ENCODE measurements at regions not wholly inside any gene's neighbourhood (a gene's known extent, or its start where the extent isn't known, plus 50 kb on each side); places are given as distances from the start of the nearest gene placed in this dataset.

GRCh38 chr13:50513300-50513877 is 330.1 kb downstream of the DLEU7 start:
- Mint-ChIP-seq H3K9me3 (no peaks in the 10 kb centered on the region), H3K27ac (no peak overlapping the region), H3K4me3 (no peak overlapping the region), H3K4me1 (ENCODE audit: low read depth in 2 of 2) (peaks cover 0 to 3% of the 10 kb centered on the region in 2 donors), H3K27me3 (no peaks in the 10 kb centered on the region), H3K36me3 (ENCODE audit: insufficient read depth) (no peaks in the 10 kb centered on the region)
- DNase-seq (no peak), ATAC-seq (replicated peaks) (no peak)

- no peak for ATAC-seq (replicated peaks)
- peaks cover 0 to 8% of the 10 kb centered on the region in 2 donors for H3K4me1 Mint-ChIP-seq (ENCODE audit: low read depth in 2 of 2)
- H3K36me3 Mint-ChIP-seq (ENCODE audit: insufficient read depth): no peaks in the 10 kb centered on the region
Measured at GRCh38 chr13:50514249-50514648, 329.2 kb downstream of the DLEU7 start.

GRCh38 chr13:50518131-50518530 is 325.4 kb downstream of the DLEU7 start:
- Mint-ChIP-seq H3K27me3 (no peaks in the 10 kb centered on the region), H3K4me1 (ENCODE audit: low read depth in 2 of 2) (peaks cover 0 to 14% of the 10 kb centered on the region in 2 donors), H3K9me3 (no peaks in the 10 kb centered on the region), H3K36me3 (ENCODE audit: insufficient read depth) (no peaks in the 10 kb centered on the region), H3K4me3 (no peak overlapping the region), H3K27ac (no peak overlapping the region)
- ATAC-seq (replicated peaks) (no peak), DNase-seq (no peak)

More at GRCh38 chr13:50514249-50514648, 329.2 kb downstream of the DLEU7 start:
- DNase-seq: no peak
- Mint-ChIP-seq H3K27ac (peak overlapping the region in 1 of 2 donors; percentile 44), H3K27me3 (no peaks in the 10 kb centered on the region), H3K9me3 (no peaks in the 10 kb centered on the region), H3K4me3 (no peak overlapping the region)

- DNase-seq (no peak), ATAC-seq (replicated peaks) (no peak)
- H3K4me3 Mint-ChIP-seq: no peak overlapping the region
- no peaks in the 10 kb centered on the region for H3K27me3 Mint-ChIP-seq
- no peak overlapping the region for H3K27ac Mint-ChIP-seq
- H3K9me3 Mint-ChIP-seq: no peaks in the 10 kb centered on the region
- peaks cover 0 to 11% of the 10 kb centered on the region in 2 donors for H3K4me1 Mint-ChIP-seq (ENCODE audit: low read depth in 2 of 2)
- no peaks in the 10 kb centered on the region for H3K36me3 Mint-ChIP-seq (ENCODE audit: insufficient read depth)
Measured at GRCh38 chr13:50518781-50519201, 324.7 kb downstream of the DLEU7 start.

GRCh38 chr13:50519866-50520265 is 323.6 kb downstream of the DLEU7 start:
- Mint-ChIP-seq H3K27me3 (no peaks in the 10 kb centered on the region), H3K36me3 (ENCODE audit: insufficient read depth) (no peaks in the 10 kb centered on the region), H3K27ac (no peak overlapping the region), H3K4me1 (ENCODE audit: low read depth in 2 of 2) (peaks cover 0 to 11% of the 10 kb centered on the region in 2 donors), H3K9me3 (no peaks in the 10 kb centered on the region), H3K4me3 (no peak overlapping the region)
- ATAC-seq (replicated peaks) (no peak), DNase-seq (no peak)

GRCh38 chr13:50521006-50521830 is 322.3 kb downstream of the DLEU7 start:
- no peaks in the 10 kb centered on the region for H3K9me3 Mint-ChIP-seq
- DNase-seq (no peak), ATAC-seq (replicated peaks) (no peak)
- H3K27me3 Mint-ChIP-seq: no peaks in the 10 kb centered on the region
- H3K4me3 Mint-ChIP-seq: no peak overlapping the region
- peaks cover 1 to 13% of the 10 kb centered on the region in 2 donors for H3K4me1 Mint-ChIP-seq (ENCODE audit: low read depth in 2 of 2)
- H3K27ac Mint-ChIP-seq: peak overlapping the region in 1 of 2 donors; percentile 38
- H3K36me3 Mint-ChIP-seq (ENCODE audit: insufficient read depth): no peaks in the 10 kb centered on the region

GRCh38 chr13:50521831-50522149 is 321.7 kb downstream of the DLEU7 start:
- Mint-ChIP-seq H3K4me3 (no peak overlapping the region), H3K36me3 (ENCODE audit: insufficient read depth) (no peaks in the 10 kb centered on the region), H3K4me1 (ENCODE audit: low read depth in 2 of 2) (peaks cover 7 to 18% of the 10 kb centered on the region in 2 donors), H3K9me3 (no peaks in the 10 kb centered on the region), H3K27ac (peak overlapping the region in 1 of 2 donors; percentile 38), H3K27me3 (no peaks in the 10 kb centered on the region)
- DNase-seq: no peak
- no peak for ATAC-seq (replicated peaks)

- H3K4me3 Mint-ChIP-seq: no peak overlapping the region
- DNase-seq (no peak), ATAC-seq (replicated peaks) (no peak)
- H3K9me3 Mint-ChIP-seq: no peaks in the 10 kb centered on the region
- H3K4me1 Mint-ChIP-seq (ENCODE audit: low read depth in 2 of 2): peaks cover 9 to 21% of the 10 kb centered on the region in 2 donors
- H3K27me3 Mint-ChIP-seq: no peaks in the 10 kb centered on the region
- H3K27ac Mint-ChIP-seq: no peak overlapping the region
- no peaks in the 10 kb centered on the region for H3K36me3 Mint-ChIP-seq (ENCODE audit: insufficient read depth)
Measured at GRCh38 chr13:50522506-50522905, 321.0 kb downstream of the DLEU7 start.

- Mint-ChIP-seq H3K9me3 (no peaks in the 10 kb centered on the region), H3K27ac (no peak overlapping the region), H3K4me3 (no peak overlapping the region), H3K27me3 (no peaks in the 10 kb centered on the region), H3K36me3 (ENCODE audit: insufficient read depth) (no peaks in the 10 kb centered on the region), H3K4me1 (ENCODE audit: low read depth in 2 of 2) (peaks cover 9 to 25% of the 10 kb centered on the region in 2 donors)
- ATAC-seq (replicated peaks) (no peak), DNase-seq (no peak)
Measured at GRCh38 chr13:50523307-50523706, 320.2 kb downstream of the DLEU7 start.

GRCh38 chr13:50524560-50524959 is 318.9 kb downstream of the DLEU7 start:
- Mint-ChIP-seq H3K9me3 (no peaks in the 10 kb centered on the region), H3K36me3 (ENCODE audit: insufficient read depth) (no peaks in the 10 kb centered on the region), H3K27ac (no peak overlapping the region), H3K4me3 (no peak overlapping the region), H3K4me1 (ENCODE audit: low read depth in 2 of 2) (peaks cover 9 to 20% of the 10 kb centered on the region in 2 donors), H3K27me3 (no peaks in the 10 kb centered on the region)
- ATAC-seq (replicated peaks) (no peak), DNase-seq (no peak)

- DNase-seq: no peak
- H3K9me3 Mint-ChIP-seq: no peaks in the 10 kb centered on the region
- peak overlapping the region in 1 of 2 donors; percentile 59 for H3K27ac Mint-ChIP-seq
- H3K4me3 Mint-ChIP-seq: no peak overlapping the region
- no peaks in the 10 kb centered on the region for H3K27me3 Mint-ChIP-seq
- H3K4me1 Mint-ChIP-seq (ENCODE audit: low read depth in 2 of 2): peaks cover 9 to 16% of the 10 kb centered on the region in 2 donors
- no peaks in the 10 kb centered on the region for H3K36me3 Mint-ChIP-seq (ENCODE audit: insufficient read depth)
- ATAC-seq (replicated peaks): no peak
Measured at GRCh38 chr13:50526661-50527071, 316.8 kb downstream of the DLEU7 start.

- peak overlapping the region in 1 of 2 donors; percentile 59 for H3K27ac Mint-ChIP-seq
- no peak overlapping the region for H3K4me3 Mint-ChIP-seq
- no peak for ATAC-seq (replicated peaks)
- no peaks in the 10 kb centered on the region for H3K36me3 Mint-ChIP-seq (ENCODE audit: insufficient read depth)
- no peaks in the 10 kb centered on the region for H3K9me3 Mint-ChIP-seq
- peaks cover 9 to 16% of the 10 kb centered on the region in 2 donors for H3K4me1 Mint-ChIP-seq (ENCODE audit: low read depth in 2 of 2)
- no peaks in the 10 kb centered on the region for H3K27me3 Mint-ChIP-seq
- DNase-seq: no peak
Measured at GRCh38 chr13:50527188-50527587, 316.3 kb downstream of the DLEU7 start.

GRCh38 chr13:50527612-50528509 is 315.6 kb downstream of the DLEU7 start:
- no peak for ATAC-seq (replicated peaks)
- DNase-seq: no peak
- peak overlapping the region; percentile 3 to 60 for H3K27ac Mint-ChIP-seq
- H3K4me1 Mint-ChIP-seq (ENCODE audit: low read depth in 2 of 2): peaks cover 9 to 16% of the 10 kb centered on the region in 2 donors
- no peaks in the 10 kb centered on the region for H3K9me3 Mint-ChIP-seq
- no peak overlapping the region for H3K4me3 Mint-ChIP-seq
- no peaks in the 10 kb centered on the region for H3K27me3 Mint-ChIP-seq
- H3K36me3 Mint-ChIP-seq (ENCODE audit: insufficient read depth): no peaks in the 10 kb centered on the region
